Bronchial epithelial cell (primary cell): ENCODE measurements at regions not wholly inside any gene's neighbourhood (a gene's known extent, or its start where the extent isn't known, plus 50 kb on each side); places are given as distances from the start of the nearest gene placed in this dataset.
"Not testable (repeated sequence)": the region's sequence is repeated elsewhere in the genome, so short reads cannot be mapped to it uniquely, and the experiment has no call there.

Experiments used
- DNase-seq: peaks from one replicate; pipeline ENCODE4 v3.0.0-alpha.2; 2010; ENCODE audit warnings: low read depth
- FAIRE-seq: peaks from 2 replicates; lab custom pipeline; 2011; peaks lifted over from hg19 to GRCh38; lab: Jason Lieb, UNC
- H3K27me3 ChIP-seq: 2 replicates; pipeline ENCODE4 v1.5.1; 2011; ENCODE audit warnings: low read length; ENCODE audit not compliant: control insufficient read depth, insufficient read depth
- H3K36me3 ChIP-seq: 2 replicates; pipeline ENCODE4 v1.5.1; 2011; ENCODE audit warnings: low read length; ENCODE audit not compliant: control insufficient read depth, insufficient read depth
- H3K4me3 ChIP-seq: 2 replicates; pipeline ENCODE4 v1.5.1; 2011; ENCODE audit warnings: mild to moderate bottlenecking, low read depth, low read length, control low read depth
- TF ChIP-seq, protein P1 (sequence below): IDR thresholded peaks from 2 replicates; pipeline ENCODE4 v1.5.1; 2011; ENCODE audit warnings: mild to moderate bottlenecking, moderate library complexity, low read length, control low read depth, inconsistent platforms; ENCODE audit not compliant: insufficient read depth, severe bottlenecking

DNA sequence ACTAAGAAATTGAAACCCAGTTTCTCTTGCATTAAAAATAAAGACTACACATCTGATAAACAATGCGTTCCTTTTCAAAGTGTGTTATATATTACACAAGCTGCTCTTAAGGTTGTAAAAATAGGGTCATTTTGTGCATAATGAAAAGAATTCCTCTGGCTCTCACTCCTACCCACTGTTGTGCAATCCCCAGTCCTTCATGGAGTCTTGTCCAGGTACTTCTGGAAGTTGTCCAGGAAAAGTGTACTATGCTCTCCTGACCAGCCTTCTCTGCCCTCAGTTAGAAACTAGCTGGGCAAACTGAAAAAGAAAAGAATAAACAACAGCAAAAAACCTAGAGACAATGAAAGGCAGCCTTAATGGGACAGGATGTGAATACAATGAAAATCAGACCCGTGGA lies 345.5 kb upstream of the PAPPA start:
- TF ChIP-seq, protein P1, sequence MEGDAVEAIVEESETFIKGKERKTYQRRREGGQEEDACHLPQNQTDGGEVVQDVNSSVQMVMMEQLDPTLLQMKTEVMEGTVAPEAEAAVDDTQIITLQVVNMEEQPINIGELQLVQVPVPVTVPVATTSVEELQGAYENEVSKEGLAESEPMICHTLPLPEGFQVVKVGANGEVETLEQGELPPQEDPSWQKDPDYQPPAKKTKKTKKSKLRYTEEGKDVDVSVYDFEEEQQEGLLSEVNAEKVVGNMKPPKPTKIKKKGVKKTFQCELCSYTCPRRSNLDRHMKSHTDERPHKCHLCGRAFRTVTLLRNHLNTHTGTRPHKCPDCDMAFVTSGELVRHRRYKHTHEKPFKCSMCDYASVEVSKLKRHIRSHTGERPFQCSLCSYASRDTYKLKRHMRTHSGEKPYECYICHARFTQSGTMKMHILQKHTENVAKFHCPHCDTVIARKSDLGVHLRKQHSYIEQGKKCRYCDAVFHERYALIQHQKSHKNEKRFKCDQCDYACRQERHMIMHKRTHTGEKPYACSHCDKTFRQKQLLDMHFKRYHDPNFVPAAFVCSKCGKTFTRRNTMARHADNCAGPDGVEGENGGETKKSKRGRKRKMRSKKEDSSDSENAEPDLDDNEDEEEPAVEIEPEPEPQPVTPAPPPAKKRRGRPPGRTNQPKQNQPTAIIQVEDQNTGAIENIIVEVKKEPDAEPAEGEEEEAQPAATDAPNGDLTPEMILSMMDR: no peak
- Histone ChIP-seq H3K27me3 (no peaks in the 10 kb centered on the region), H3K4me3 (no peak overlapping the region), H3K36me3 (no peaks in the 10 kb centered on the region)
- FAIRE-seq: no peak
- peak; percentile 33 for DNase-seq

DNA sequence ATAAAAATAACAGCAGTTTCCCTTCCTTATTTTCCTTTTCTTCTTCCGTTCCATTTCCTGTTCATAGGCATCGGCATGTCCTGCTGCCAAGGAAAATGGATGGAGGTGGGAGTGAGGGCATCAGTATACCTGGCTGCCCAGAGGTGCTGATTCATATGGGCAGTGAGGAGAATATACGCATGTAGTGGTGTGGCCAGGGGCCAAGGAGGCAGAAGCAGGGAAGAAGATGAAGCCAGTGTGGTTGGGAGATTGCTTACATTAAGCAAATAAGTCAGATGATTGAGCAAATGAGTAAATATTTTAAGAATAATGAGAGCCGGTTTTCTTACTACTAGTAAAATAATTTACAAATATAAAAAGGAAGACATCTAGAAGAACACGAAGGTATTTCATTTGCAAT lies 344.9 kb upstream of the PAPPA start:
- TF ChIP-seq, protein P1: no peak
- FAIRE-seq (no peak), DNase-seq (peak; percentile 63)
- H3K27me3 ChIP-seq: no peaks in the 10 kb centered on the region
- no peaks in the 10 kb centered on the region for H3K36me3 ChIP-seq
- no peak overlapping the region for H3K4me3 ChIP-seq

DNA sequence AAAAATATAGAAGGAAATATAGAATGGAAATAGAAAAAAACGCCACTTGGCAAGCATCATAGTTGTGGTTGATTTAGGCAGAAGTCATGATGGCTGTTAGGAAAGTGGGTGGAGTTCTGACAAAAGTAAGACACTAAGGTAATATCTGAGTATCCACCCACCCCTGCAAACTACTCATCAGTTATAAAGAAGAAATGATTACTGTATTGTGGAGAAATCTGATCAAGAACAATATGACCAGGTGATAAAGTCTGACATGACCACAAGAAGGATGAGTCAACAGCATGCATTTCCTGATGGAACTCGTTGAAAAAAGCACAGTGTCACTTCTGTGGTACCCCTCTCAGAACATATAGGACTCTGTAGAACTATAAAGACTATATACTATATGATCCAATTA lies 343.4 kb upstream of the PAPPA start:
- Histone ChIP-seq H3K27me3 (no peaks in the 10 kb centered on the region), H3K4me3 (no peak overlapping the region), H3K36me3 (no peaks in the 10 kb centered on the region)
- TF ChIP-seq, protein P1: no peak
- FAIRE-seq: no peak
- DNase-seq: peak; percentile 74

DNA sequence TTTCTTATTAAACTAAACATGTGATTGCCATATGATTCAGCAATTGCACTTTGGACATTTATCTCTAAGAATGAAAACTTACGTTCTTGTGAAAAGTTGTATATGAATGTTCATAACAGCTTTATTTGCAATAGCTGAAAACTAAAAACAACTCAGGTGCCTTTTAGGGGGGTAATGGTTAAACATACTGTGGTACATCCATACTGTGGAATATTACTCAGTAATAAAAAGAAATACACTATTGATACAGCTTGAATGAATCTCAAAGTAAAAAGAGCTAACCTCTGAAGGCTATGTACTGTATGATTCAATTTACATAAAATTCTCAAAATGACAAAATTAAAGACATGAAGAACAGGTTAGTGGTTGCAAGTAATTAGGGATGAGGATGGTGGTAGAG lies 339.5 kb upstream of the PAPPA start:
- TF ChIP-seq, protein P1: no peak
- DNase-seq (no peak), FAIRE-seq (no peak)
- Histone ChIP-seq H3K27me3 (no peaks in the 10 kb centered on the region), H3K4me3 (no peak overlapping the region), H3K36me3 (no peaks in the 10 kb centered on the region)

DNA sequence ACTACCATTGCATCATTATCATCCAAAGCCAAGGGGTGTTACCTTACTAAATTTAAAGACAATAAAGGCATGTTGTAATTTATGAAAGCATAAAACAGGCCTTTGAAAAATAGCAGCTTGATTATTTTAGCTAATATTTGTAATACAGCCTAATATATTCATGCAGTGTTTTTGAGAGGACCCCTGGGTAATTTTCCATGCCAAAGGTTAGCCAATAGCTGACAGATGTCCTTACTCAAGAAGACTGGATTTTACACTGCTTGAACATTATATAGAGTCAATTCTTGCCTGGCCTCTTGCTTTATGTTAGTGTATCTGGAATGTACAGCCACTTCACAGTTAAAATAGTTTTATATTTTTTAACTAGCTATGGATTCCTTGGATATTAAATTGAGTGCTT lies 337.8 kb upstream of the PAPPA start:
- FAIRE-seq: no peak
- TF ChIP-seq, protein P1: no peak
- H3K36me3 ChIP-seq: no peaks in the 10 kb centered on the region

DNA sequence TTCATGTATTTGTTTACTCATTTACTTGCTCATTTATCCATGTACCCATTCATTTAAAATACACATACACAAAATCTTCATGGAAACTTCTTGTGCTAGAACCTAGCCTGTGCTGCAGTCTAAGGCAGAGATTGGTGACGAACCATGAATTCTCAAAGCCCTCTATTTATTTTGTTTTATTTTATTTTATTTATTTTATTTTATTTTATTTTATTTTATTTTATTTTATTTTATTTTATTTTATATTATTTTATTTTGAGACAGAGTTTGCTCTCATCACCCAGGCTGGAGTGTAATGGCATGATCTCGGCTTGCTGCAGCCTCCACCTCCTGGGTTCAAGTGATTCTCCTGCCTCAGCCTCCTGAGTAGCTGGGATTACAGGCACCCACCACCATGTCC lies 334.9 kb upstream of the PAPPA start:
- not testable (repeated sequence) for H3K36me3 ChIP-seq, DNase-seq, FAIRE-seq, H3K27me3 ChIP-seq, H3K4me3 ChIP-seq

More for the DNA sequence above, 337.8 kb upstream of the PAPPA start:
- no peaks in the 10 kb centered on the region for H3K27me3 ChIP-seq
- no peak overlapping the region for H3K4me3 ChIP-seq
- no peak for DNase-seq
